Duodenal mucosa (tissue), 2 donors: ENCODE measurements at regions not wholly inside any gene's neighbourhood (a gene's known extent, or its start where the extent isn't known, plus 50 kb on each side); places are given as distances from the start of the nearest gene placed in this dataset.

Experiments used
- H3K27ac ChIP-seq: one replicate; pipeline ENCODE4 v1.7.0; 2013; ENCODE audit warnings: low read depth, low read length
- H3K27me3 ChIP-seq, 2 donors: one replicate each; pipeline ENCODE4 v1.7.0; 2013; ENCODE audit warnings: low read length in 2 of 2, control low read depth in 1 of 2; ENCODE audit not compliant: insufficient read depth in 2 of 2, control insufficient read depth in 1 of 2
- H3K36me3 ChIP-seq, 2 donors: one replicate each; pipeline ENCODE4 v1.7.0; 2013; ENCODE audit warnings: low read length in 2 of 2, control low read depth in 1 of 2; ENCODE audit not compliant: insufficient read depth in 2 of 2, control insufficient read depth in 1 of 2
- H3K4me1 ChIP-seq, 2 donors: one replicate each; pipeline ENCODE4 v1.7.0; 2013; ENCODE audit warnings: low read length in 2 of 2, control low read depth in 1 of 2; ENCODE audit not compliant: insufficient read depth in 2 of 2, control insufficient read depth in 1 of 2
- H3K4me3 ChIP-seq, 2 donors: one replicate each; pipeline ENCODE4 v1.7.0; 2013; ENCODE audit warnings: low read length in 2 of 2, low read depth in 1 of 2
- H3K9ac ChIP-seq, 2 donors: one replicate each; pipeline ENCODE4 v1.7.0; 2013; ENCODE audit warnings: low read length in 2 of 2, low read depth in 1 of 2
- H3K9me3 ChIP-seq, 2 donors: one replicate each; pipeline ENCODE4 v1.7.0; 2013; ENCODE audit warnings: low read length in 2 of 2, control low read depth in 1 of 2; ENCODE audit not compliant: control insufficient read depth in 1 of 2

GRCh38 chr4:96150466-96150865, 310.6 kb downstream of the PDHA2 start:
- Histone ChIP-seq H3K36me3 (no peaks in the 10 kb centered on the region), H3K9ac (no peak overlapping the region), H3K27me3 (no peaks in the 10 kb centered on the region), H3K9me3 (no peaks in the 10 kb centered on the region), H3K4me1 (no peaks in the 10 kb centered on the region), H3K27ac (no peak overlapping the region), H3K4me3 (no peak overlapping the region)

DNA sequence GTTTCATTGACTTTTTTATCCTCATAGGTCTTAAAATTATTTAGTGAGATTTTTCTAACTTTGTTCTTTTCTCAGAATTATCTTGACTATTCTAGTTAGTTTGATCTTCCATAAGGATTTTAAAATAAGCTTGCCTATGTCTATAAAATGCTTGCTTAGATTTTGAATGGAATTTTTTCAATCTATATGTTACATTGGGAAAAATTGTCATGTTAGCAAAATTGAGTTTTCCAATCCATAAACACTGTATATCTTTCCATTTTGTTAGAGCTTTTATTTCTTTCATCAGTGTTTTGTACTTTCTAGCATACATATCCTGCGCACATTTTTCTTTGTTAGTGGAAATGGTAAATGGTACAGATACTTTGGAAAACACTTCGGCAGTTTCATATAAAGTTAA, 312.9 kb downstream of the PDHA2 start:
- Histone ChIP-seq H3K27ac (no peak overlapping the region), H3K27me3 (no peaks in the 10 kb centered on the region), H3K4me3 (no peak overlapping the region), H3K36me3 (no peaks in the 10 kb centered on the region), H3K9me3 (no peaks in the 10 kb centered on the region), H3K4me1 (no peaks in the 10 kb centered on the region), H3K9ac (no peak overlapping the region)

GRCh38 chr4:96154676-96155075, 314.8 kb downstream of the PDHA2 start:
- H3K9me3 ChIP-seq, result no peaks in the 10 kb centered on the region
- H3K27me3 ChIP-seq, result no peaks in the 10 kb centered on the region
- H3K36me3 ChIP-seq, result no peaks in the 10 kb centered on the region
- H3K4me1 ChIP-seq, result no peaks in the 10 kb centered on the region
- H3K4me3 ChIP-seq, result no peak overlapping the region
- no peak overlapping the region for H3K27ac ChIP-seq
- no peak overlapping the region for H3K9ac ChIP-seq

DNA sequence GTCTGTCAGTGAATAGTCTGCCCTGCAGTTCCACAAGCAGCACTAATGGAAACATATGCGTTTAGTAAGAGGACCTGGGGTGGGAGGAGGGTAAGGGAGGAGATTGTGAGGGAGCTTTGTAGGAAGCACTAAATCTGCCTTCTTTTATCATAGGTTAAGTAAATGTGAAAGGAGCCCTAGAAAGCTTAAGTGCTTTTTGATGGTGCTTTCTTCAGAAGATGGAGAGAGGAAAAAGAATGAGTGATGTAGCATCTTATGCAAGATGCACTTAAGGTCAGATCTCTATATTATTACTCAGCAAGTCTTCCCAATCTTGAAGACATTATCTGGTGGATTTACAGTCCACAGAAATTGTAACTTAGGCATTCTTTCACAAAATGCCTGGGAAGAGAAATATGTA, 322.7 kb downstream of the PDHA2 start:
- H3K9ac ChIP-seq, result no peak overlapping the region
- H3K4me1 ChIP-seq, result no peaks in the 10 kb centered on the region
- no peaks in the 10 kb centered on the region for H3K9me3 ChIP-seq
- no peaks in the 10 kb centered on the region for H3K27me3 ChIP-seq
- H3K27ac ChIP-seq, result no peak overlapping the region
- no peak overlapping the region for H3K4me3 ChIP-seq
- H3K36me3 ChIP-seq, result no peaks in the 10 kb centered on the region

DNA sequence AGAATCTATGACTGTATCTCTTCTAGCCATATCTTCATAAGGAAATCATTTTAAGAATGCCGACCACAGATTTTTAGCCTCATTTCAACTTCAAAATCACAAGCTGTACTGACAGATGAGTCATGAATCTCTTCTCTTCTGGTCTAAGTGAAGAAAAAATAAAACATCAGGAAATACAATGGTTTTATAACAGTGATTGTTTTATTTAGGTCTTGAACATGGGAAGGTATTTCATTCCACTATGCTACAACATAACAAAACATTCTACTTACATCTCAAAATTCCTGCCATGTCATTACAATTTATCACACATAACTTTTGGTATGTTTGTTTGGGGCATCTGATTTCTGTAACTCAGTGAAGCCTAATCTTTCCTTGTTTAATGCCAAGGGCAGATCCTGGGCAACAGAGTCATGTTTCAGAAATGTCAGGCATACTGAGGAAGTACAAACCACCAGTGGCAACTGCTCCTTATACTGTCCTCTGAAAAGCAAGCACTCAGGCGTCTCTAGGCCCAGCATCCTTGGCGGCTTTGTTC, 325.0 kb downstream of the PDHA2 start:
- Histone ChIP-seq H3K36me3 (no peaks in the 10 kb centered on the region), H3K4me1 (no peaks in the 10 kb centered on the region), H3K27me3 (no peaks in the 10 kb centered on the region), H3K9ac (no peak overlapping the region), H3K4me3 (no peak overlapping the region), H3K27ac (no peak overlapping the region), H3K9me3 (no peaks in the 10 kb centered on the region)

DNA sequence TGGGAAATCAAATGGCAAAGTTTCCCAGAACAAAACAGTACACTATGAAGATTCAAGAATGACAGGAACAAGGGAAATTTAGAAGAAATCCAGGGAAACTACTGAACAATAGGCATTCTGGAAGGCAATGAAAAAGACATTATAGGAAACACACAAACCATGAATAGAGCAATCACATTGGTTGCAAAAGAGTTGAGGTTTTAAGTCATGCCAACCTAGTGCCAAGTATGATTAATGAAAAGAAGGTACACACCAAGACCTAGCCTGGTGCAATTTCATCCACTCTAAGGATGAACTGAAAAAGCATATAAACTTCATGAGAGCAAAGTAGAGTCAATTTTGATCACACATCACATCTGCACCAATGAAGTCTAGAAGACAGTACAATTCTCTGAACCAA, 326.9 kb downstream of the PDHA2 start:
- Histone ChIP-seq H3K27ac (no peak overlapping the region), H3K4me1 (no peaks in the 10 kb centered on the region), H3K4me3 (no peak overlapping the region), H3K27me3 (no peaks in the 10 kb centered on the region), H3K36me3 (no peaks in the 10 kb centered on the region), H3K9ac (no peak overlapping the region), H3K9me3 (no peaks in the 10 kb centered on the region)

GRCh38 chr4:96170198-96170597, 330.3 kb downstream of the PDHA2 start:
- no peaks in the 10 kb centered on the region for H3K36me3 ChIP-seq
- no peaks in the 10 kb centered on the region for H3K9me3 ChIP-seq
- no peak overlapping the region for H3K9ac ChIP-seq
- no peak overlapping the region for H3K27ac ChIP-seq
- H3K4me3 ChIP-seq, result no peak overlapping the region
- H3K4me1 ChIP-seq, result no peaks in the 10 kb centered on the region
- H3K27me3 ChIP-seq, result no peaks in the 10 kb centered on the region

GRCh38 chr4:96173756-96174155, 333.9 kb downstream of the PDHA2 start:
- Histone ChIP-seq H3K4me3 (no peak overlapping the region), H3K9ac (no peak overlapping the region), H3K9me3 (no peaks in the 10 kb centered on the region), H3K36me3 (no peaks in the 10 kb centered on the region), H3K27ac (no peak overlapping the region), H3K27me3 (no peaks in the 10 kb centered on the region), H3K4me1 (no peaks in the 10 kb centered on the region)

DNA sequence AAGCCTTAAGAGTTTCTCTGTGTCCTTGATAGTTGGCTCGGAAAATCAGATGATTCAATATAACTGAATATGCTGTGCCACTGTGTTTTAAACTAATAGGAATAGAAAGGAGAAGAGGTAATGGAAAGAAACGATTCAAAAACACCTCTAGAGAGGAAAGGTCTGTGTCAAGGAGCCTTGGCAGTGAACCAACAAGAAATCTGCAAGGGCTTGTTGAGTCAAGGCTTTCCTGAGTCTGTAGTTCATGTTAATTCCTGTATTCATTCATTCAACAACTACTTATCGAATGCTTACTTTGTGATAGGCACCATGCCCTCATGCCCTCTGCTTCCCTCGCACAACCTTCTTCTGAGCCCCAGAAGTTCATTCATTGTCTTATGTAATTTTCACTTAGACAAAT, 336.0 kb downstream of the PDHA2 start:
- Histone ChIP-seq H3K4me3 (no peak overlapping the region), H3K27ac (no peak overlapping the region)

DNA sequence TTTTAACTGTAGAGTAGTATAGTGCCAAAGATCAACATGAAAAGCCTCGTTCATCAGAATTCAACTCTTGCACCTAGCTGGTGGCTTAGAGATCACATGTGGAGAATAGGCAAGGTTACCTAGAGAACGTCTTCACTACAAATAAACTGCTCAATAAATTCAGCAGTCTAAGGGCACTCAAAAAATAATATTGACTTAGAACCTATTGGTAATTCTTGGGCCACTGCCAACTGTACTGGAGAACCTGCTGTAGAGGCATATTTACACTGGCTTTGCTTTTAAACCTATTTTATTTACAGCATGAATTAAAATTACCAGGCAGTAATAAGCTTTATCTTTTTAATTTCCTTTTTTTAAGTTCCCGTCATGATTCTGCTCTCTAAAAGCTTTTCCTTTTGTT, 343.7 kb downstream of the PDHA2 start:
- Histone ChIP-seq H3K27me3 (no peaks in the 10 kb centered on the region), H3K9me3 (no peaks in the 10 kb centered on the region), H3K4me3 (no peak overlapping the region), H3K9ac (no peak overlapping the region), H3K27ac (no peak overlapping the region), H3K4me1 (no peaks in the 10 kb centered on the region), H3K36me3 (no peaks in the 10 kb centered on the region)

More for the DNA sequence above, 336.0 kb downstream of the PDHA2 start:
- no peaks in the 10 kb centered on the region for H3K36me3 ChIP-seq
- no peak overlapping the region for H3K9ac ChIP-seq
- H3K9me3 ChIP-seq, result no peaks in the 10 kb centered on the region
- H3K4me1 ChIP-seq, result no peaks in the 10 kb centered on the region
- no peaks in the 10 kb centered on the region for H3K27me3 ChIP-seq

- H3K27ac ChIP-seq, result no peak overlapping the region
- no peaks in the 10 kb centered on the region for H3K27me3 ChIP-seq
- H3K9ac ChIP-seq, result no peak overlapping the region
- H3K9me3 ChIP-seq, result no peaks in the 10 kb centered on the region
- no peaks in the 10 kb centered on the region for H3K36me3 ChIP-seq
- no peaks in the 10 kb centered on the region for H3K4me1 ChIP-seq
- no peak overlapping the region for H3K4me3 ChIP-seq
These were observed 346.7 kb downstream of the PDHA2 start for GRCh38 chr4:96186593-96186992.
